Activated naive CD4-positive, alpha-beta T cell treated with anti-CD3 and anti-CD28 coated beads for 36 hours (primary cell): ENCODE measurements at regions not wholly inside any gene's neighbourhood (a gene's known extent, or its start where the extent isn't known, plus 50 kb on each side); places are given as distances from the start of the nearest gene placed in this dataset.

Experiments
- CTCF ChIA-PET: fragments of 350-600 bp; sonication (Branson Sonifier 250); formaldehyde crosslinking; loops from one replicate; lab custom pipeline; 2021; ENCODE audit warnings: antibody characterized with exemption; lab: Charles Lee
- DNase-seq: peaks from one replicate; pipeline ENCODE4 v3.0.0-alpha.2; 2020
- H3K27ac Mint-ChIP-seq: one replicate; pipeline ENCODE4 v1.8.0; 2021; ENCODE audit warnings: mild to moderate bottlenecking, mixed read lengths
- H3K27me3 Mint-ChIP-seq: one replicate; pipeline ENCODE4 v1.8.0; 2021; ENCODE audit warnings: low read depth, mixed read lengths
- H3K36me3 Mint-ChIP-seq: one replicate; pipeline ENCODE4 v1.8.0; 2021; ENCODE audit warnings: low read depth, mixed read lengths
- H3K4me1 Mint-ChIP-seq: one replicate; pipeline ENCODE4 v1.8.0; 2021; ENCODE audit warnings: low read depth, mixed read lengths
- H3K4me3 Mint-ChIP-seq: one replicate; pipeline ENCODE4 v1.8.0; 2021; ENCODE audit warnings: mild to moderate bottlenecking, moderate library complexity, mixed read lengths
- H3K9me3 Mint-ChIP-seq: one replicate; pipeline ENCODE4 v1.8.0; 2021; ENCODE audit warnings: mixed read lengths
- intact Hi-C: fragments of 100-400 bp; cut with micrococcal nuclease; formaldehyde crosslinking; loops from one replicate; pipeline ENCODE4 v1.15.1; 2023

DNA sequence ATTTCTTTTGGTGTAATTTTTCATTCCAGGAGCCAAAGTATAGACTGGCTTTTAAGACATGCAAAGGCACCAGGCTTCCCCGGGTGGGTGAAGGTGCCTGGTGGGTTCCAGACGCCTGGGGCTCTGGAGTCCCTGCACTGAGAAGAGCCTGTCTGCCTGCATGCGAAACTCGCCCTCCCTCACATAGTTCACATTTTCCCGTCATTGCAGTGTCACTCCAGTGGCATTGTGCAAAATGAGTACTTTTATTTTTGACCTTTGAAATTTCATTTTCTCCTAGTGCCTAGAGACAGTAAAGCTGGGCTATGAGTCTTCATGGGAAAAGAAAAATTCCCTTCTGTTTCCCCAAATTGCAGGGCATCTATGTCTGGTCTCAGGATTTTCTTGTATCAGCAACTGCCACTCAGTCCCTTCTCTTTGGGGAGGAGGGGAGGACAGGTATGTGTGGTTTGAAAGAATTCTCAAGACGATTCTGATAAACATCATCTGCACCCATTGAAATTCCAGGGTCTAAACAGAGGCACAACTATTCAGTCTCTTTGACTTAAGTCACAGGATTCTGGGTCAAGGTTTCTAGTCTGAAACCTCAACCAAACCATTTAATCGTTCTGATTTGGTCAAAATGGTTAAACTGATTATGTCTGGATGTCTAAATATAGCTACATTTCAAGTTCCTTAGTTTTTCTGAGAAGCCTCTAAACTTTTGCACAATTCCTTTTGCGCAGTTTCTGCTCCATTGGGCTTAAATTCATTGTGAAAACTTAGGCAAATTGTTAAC, 107.8 kb downstream of the CYP26A1 start:
- no peak for DNase-seq
- Mint-ChIP-seq H3K27me3 (no peaks in the 10 kb centered on the region), H3K4me1 (no peaks in the 10 kb centered on the region), H3K36me3 (no peaks in the 10 kb centered on the region), H3K27ac (no peak overlapping the region), H3K4me3 (no peak overlapping the region), H3K9me3 (no peaks in the 10 kb centered on the region)
- intact Hi-C loops: no loop called here
- CTCF ChIA-PET: no interaction called here

DNA sequence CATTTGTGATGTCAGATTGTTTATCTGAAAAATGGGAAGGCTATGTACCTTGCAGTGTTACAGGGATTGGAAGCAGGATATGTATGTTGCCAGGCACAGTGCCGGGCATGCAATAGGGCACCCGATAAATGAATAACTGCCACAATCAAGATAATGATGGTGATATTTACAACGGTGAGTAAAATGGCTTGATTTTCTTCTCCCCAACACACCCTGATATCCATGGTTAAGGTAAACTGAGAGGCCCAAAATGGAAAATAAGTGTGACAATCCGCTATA, 108.3 kb downstream of the CYP26A1 start:
- no peaks in the 10 kb centered on the region for H3K36me3 Mint-ChIP-seq
- H3K4me3 Mint-ChIP-seq: no peak overlapping the region
- H3K27ac Mint-ChIP-seq: no peak overlapping the region
- H3K9me3 Mint-ChIP-seq: no peaks in the 10 kb centered on the region
- no peak for DNase-seq
- H3K27me3 Mint-ChIP-seq: no peaks in the 10 kb centered on the region
- CTCF ChIA-PET: no interaction called here
- intact Hi-C loops: no loop called here
- no peaks in the 10 kb centered on the region for H3K4me1 Mint-ChIP-seq

DNA sequence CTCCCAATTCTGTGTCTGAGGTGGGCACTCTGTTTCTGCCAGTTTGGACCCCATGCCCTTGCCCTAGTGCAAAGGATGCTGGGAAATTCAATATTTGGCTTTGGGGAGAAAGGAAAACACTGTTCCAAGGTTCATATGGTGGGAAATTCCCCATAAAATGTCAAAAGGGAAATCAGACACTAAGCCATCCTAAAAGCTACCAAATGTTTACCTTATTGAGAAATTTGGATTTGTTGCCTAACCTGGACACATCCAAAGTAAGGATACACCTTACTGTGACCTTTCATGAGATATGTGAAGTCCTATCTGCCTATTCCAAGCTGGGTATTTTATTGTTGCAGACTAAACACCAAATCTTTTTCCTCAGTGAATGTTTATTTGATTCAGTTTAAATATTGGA, 109.1 kb downstream of the CYP26A1 start:
- no peaks in the 10 kb centered on the region for H3K4me1 Mint-ChIP-seq
- H3K27me3 Mint-ChIP-seq: no peaks in the 10 kb centered on the region
- no peak overlapping the region for H3K27ac Mint-ChIP-seq
- intact Hi-C loops: no loop called here
- no peak for DNase-seq
- H3K9me3 Mint-ChIP-seq: no peaks in the 10 kb centered on the region
- CTCF ChIA-PET: no interaction called here
- no peaks in the 10 kb centered on the region for H3K36me3 Mint-ChIP-seq
- no peak overlapping the region for H3K4me3 Mint-ChIP-seq

DNA sequence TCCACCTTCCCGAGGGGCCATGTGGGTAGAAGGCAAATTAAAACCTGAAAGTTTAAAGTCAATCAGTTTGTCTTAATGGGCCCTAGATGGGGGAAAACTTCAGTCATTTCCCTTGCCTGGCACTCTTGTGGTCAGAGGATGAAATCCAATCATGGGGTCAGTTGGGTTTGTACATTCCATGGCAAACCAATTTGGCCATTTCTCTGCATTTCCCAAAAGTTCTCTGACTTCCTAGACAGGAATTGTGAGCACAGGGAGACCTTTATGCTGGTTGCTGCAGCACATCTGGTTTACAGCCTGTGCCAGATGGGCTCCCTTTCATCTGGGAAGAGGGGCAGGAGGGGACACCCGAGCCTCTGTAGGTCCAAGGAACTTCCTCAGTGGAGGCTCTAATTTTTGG, 113.0 kb downstream of the CYP26A1 start:
- Mint-ChIP-seq H3K36me3 (no peaks in the 10 kb centered on the region), H3K27me3 (no peaks in the 10 kb centered on the region), H3K4me3 (no peak overlapping the region), H3K27ac (no peak overlapping the region), H3K9me3 (no peaks in the 10 kb centered on the region), H3K4me1 (no peaks in the 10 kb centered on the region)
- CTCF ChIA-PET: no interaction called here
- intact Hi-C loops: no loop called here
- DNase-seq: no peak

DNA sequence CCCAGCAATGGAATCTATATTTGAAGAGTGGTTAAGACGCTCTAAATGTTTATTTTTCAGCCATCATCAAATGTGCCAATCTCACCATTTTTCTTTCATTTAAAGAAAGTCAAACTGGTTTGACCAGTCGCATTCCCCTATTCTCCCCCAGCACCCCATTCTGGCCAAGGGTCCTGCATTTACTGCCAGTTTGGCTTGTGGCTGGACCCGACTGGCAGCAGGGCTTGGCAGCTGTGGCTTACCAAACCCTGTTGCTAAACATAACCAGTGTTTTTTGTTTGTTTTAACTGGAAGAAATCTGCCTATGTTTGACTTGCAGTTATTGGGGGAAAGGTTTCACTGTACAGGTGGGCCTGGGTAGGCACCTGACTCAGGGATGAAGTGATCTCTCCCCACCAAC, 116.3 kb downstream of the CYP26A1 start:
- no peak for DNase-seq
- Mint-ChIP-seq H3K27me3 (peaks cover 3% of the 10 kb centered on the region), H3K9me3 (no peaks in the 10 kb centered on the region), H3K4me3 (no peak overlapping the region), H3K27ac (no peak overlapping the region), H3K36me3 (no peaks in the 10 kb centered on the region), H3K4me1 (no peaks in the 10 kb centered on the region)
- CTCF ChIA-PET: interaction anchor here (1.0 kb wide), 1 partner anchor 164 kb away, joined by 3 read pairs; no protein-coding TSS in a partner anchor
- intact Hi-C loops: no loop called here

DNA sequence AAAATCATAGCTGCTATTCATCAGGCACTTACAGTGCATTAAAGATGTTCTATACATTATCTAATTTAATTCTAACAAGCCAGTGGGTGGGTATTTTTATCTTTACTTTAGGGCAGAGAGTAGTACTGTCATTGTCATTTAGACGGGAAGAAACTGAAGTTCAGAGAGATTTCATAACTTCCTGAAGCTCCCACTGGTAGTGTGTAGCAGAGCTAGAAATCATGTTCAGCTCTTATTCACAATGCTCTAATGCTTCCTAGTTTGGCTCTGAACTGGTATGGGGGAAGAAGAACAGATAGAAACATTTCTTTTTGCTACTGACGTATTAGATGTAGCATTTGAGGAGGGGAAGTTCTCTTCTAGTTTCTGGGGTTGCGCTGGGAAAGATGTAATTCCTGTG, 116.7 kb downstream of the CYP26A1 start:
- CTCF ChIA-PET: interaction anchor here (1.0 kb wide), 1 partner anchor 164 kb away, joined by 3 read pairs; no protein-coding TSS in a partner anchor
- no peak overlapping the region for H3K27ac Mint-ChIP-seq
- peaks cover 3% of the 10 kb centered on the region for H3K27me3 Mint-ChIP-seq
- H3K4me3 Mint-ChIP-seq: no peak overlapping the region
- intact Hi-C loops: no loop called here
- no peaks in the 10 kb centered on the region for H3K4me1 Mint-ChIP-seq
- no peak for DNase-seq
- H3K9me3 Mint-ChIP-seq: no peaks in the 10 kb centered on the region
- no peaks in the 10 kb centered on the region for H3K36me3 Mint-ChIP-seq

DNA sequence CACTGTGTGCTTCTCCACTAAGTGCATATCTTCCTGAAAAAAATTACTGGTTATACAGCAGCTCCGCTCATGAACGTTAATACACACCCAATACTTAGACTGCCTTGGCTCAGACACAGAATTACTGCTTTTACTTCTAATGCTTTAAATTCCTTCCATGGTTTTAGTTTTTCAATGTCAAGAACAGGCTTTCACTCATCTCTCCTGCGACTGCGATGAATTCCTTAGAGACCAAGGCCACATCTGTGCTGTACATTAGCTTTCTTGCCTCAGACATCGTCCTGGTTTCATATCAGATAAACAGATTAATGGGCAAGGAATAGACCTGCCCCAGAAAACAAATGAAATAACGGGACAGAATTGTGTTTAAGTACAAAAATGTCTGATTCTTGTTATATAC, 120.2 kb downstream of the CYP26A1 start:
- H3K36me3 Mint-ChIP-seq: no peaks in the 10 kb centered on the region
- CTCF ChIA-PET: no interaction called here
- intact Hi-C loops: no loop called here

DNA sequence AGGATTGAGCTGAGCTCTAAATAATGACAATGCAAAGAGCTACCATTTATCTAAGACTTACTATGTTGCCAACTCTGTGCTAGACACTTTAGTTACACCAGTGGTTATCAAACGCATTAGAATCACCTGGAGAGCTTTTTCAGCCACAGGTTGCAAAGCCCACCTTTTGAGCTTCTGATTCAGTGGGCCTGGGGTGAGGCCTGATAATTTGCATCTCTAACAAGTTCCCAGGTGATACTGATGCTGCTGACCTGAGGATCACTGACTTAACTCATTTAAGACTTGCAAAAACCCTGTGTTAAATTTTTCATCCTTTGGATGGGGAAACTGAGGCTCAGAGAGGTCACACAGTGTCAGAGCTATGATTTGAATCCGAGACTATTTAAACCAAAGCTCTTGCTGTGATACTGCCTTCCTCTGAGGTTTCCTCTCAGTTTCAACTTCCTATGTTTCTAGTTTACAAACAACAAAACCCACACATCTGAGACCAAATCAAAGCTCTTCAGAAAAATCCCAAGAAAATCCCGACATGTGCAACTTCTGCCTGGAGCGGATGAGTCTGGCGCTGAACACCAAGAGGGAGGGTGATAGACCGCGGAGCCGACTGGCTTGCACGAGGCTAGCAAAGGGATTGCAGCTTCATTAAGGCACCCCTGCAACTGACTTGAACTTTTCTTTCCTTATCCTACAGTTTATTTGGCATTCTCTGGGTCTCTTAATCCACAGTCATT, 124.9 kb downstream of the CYP26A1 start:
- intact Hi-C loops: no loop called here
- no peaks in the 10 kb centered on the region for H3K36me3 Mint-ChIP-seq
- no peak overlapping the region for H3K4me3 Mint-ChIP-seq
- peaks cover 13% of the 10 kb centered on the region for H3K4me1 Mint-ChIP-seq
- CTCF ChIA-PET: no interaction called here
- DNase-seq: no peak
- no peak overlapping the region for H3K27ac Mint-ChIP-seq
- H3K27me3 Mint-ChIP-seq: peaks cover 14% of the 10 kb centered on the region
- H3K9me3 Mint-ChIP-seq: no peaks in the 10 kb centered on the region

More for the DNA sequence above, 120.2 kb downstream of the CYP26A1 start:
- Mint-ChIP-seq H3K4me1 (peaks cover 10% of the 10 kb centered on the region), H3K27ac (no peak overlapping the region), H3K4me3 (no peak overlapping the region), H3K9me3 (no peaks in the 10 kb centered on the region), H3K27me3 (peaks cover 14% of the 10 kb centered on the region)
- DNase-seq: no peak

DNA sequence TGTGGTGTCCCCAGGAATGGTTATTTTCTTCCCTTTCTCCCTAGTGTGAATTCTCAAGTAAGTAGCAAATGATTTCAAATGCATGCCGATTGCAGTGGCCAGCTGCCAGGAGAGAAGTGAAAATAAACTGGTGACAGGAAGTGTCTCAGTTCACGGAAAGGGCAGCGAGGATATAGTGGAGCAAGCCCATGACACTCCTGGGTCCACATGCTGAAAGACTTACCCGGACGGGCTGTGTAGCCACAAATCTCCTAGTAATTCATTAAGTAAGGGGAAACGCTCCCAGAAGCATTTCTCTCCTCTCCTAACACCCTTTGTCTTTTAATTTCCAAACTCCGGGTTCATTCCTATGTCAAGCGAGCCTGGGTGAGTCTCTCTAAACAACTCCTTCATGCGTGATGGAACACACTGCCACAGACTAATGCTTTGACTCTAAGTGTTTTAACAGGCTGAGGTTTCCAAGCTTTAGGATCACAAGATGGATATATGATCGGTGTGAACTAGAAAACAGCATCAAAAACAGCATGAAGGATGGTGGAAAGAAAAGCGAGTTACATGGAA, 125.6 kb downstream of the CYP26A1 start:
- CTCF ChIA-PET: no interaction called here
- H3K27me3 Mint-ChIP-seq: peaks cover 10% of the 10 kb centered on the region
- no peaks in the 10 kb centered on the region for H3K9me3 Mint-ChIP-seq
- H3K36me3 Mint-ChIP-seq: no peaks in the 10 kb centered on the region
- H3K27ac Mint-ChIP-seq: no peak overlapping the region
- no peak overlapping the region for H3K4me3 Mint-ChIP-seq
- intact Hi-C loops: no loop called here
- DNase-seq: no peak
- peaks cover 13% of the 10 kb centered on the region for H3K4me1 Mint-ChIP-seq

DNA sequence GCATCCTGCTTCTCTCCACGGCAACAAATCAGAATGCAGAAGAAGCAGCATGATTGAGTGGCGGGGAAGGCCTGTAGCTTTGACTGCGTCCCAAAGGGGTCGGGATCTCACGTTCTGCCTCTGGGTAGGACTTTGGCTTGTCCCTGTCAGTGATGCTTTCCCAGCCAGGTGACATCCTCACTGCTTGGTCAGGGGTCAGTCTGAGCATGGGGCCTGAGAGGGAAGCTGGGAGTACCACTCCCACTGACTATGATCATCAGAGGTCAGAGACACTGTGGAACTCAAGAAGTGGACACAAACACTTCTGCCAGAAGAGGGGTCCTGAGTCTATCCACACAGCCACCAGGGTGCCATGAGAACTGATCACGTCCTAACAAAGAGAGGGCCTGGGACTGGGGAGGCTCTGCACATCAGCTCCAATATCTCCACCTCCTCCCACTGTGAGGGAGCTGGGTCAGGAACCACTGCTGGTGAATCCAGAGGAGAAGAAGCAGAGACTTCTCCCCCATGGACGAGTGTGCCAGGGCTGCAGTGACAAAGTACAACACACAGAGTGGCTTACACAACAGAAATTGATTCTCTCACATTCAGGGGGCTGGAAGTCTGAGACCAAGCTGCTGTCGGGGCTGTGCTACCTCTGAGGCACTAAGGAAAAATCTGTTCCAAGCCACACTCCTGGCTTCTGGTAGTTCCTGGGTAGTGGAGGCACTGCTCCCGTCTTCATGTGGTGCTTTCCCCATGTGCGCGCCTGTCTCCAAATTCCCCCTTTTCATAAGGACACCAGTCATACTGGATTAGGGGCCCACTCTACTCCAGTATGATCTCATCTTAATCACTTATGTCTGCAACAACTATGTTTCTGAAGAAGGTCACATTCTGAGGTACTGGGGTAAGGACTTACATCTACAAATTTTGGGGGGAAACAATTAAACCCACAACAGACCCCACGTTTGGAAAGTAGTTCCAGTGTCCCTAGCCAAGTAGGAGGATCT, 131.1 kb downstream of the CYP26A1 start:
- H3K4me3 Mint-ChIP-seq: no peak overlapping the region
- H3K9me3 Mint-ChIP-seq: no peaks in the 10 kb centered on the region
- intact Hi-C loops: no loop called here
- no peak overlapping the region for H3K27ac Mint-ChIP-seq
- H3K36me3 Mint-ChIP-seq: no peaks in the 10 kb centered on the region
- H3K27me3 Mint-ChIP-seq: no peaks in the 10 kb centered on the region
- CTCF ChIA-PET: no interaction called here
- H3K4me1 Mint-ChIP-seq: no peaks in the 10 kb centered on the region
- no peak for DNase-seq

DNA sequence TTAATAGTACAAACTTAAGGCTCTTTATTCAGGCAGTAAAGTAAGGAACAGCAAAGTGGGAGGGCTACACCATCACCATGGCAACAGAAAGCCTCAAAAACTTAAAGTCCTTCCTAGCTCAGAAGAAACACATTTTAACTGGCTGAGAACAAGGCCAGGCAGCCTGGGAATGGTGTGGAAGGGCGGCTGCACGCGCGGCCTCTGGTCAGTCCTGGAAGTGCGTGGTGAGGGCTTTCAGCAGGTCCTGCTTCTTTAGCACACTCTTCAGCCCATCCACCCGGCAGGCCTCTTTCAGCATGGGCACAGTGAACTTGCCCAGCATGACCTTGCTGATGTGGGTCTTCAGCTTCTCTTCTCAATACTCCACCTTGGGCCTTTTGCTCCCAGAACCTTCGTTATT, 133.0 kb downstream of the CYP26A1 start:
- H3K4me3 Mint-ChIP-seq: no peak overlapping the region
- H3K9me3 Mint-ChIP-seq: no peaks in the 10 kb centered on the region
- DNase-seq: no peak
- no peaks in the 10 kb centered on the region for H3K4me1 Mint-ChIP-seq
- intact Hi-C loops: no loop called here
- H3K27ac Mint-ChIP-seq: no peak overlapping the region
- no peaks in the 10 kb centered on the region for H3K36me3 Mint-ChIP-seq
- no peaks in the 10 kb centered on the region for H3K27me3 Mint-ChIP-seq
- CTCF ChIA-PET: no interaction called here
